ENCODE measurements at regions not wholly inside any gene's neighbourhood (a gene's known extent, or its start where the extent isn't known, plus 50 kb on each side); places are given as distances from the start of the nearest gene placed in this dataset.

- DNase-seq, result no peak
These were observed 101.1 kb upstream of the FRY start for GRCh38 chr13:31930490-31930889.

DNA sequence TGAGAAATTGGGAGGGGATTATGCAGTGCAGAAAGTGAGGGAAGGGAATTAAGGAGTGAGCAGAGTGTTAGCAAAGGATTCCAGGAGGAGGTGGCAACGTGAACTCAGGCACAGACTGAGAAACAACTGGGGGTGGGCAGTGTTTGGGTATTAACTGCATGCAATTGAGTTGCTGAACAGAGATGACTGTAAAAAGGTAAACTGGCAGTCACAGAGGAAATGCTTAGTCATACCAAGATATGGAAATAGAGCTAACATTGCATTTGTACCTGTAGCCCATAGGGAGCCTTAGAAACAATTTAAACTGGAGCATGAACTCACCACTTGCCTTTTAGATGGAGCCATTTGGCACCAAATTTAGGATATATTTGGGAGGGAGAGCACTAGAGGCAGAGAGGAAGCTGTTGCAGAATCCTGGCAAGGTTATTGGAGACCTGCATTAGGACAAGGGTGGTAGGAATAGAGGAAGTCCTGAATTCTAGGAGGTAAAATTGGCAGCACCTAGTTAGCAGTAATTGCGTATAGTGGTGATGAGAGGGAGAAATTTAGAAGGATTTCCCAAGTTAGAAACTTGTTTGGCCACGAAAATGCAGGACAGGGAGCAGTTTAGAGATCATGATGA lies 100.6 kb upstream of the FRY start:
- no peak for DNase-seq

GRCh38 chr13:31937436-31937835 lies 94.1 kb upstream of the FRY start:
- no peak for DNase-seq

DNA sequence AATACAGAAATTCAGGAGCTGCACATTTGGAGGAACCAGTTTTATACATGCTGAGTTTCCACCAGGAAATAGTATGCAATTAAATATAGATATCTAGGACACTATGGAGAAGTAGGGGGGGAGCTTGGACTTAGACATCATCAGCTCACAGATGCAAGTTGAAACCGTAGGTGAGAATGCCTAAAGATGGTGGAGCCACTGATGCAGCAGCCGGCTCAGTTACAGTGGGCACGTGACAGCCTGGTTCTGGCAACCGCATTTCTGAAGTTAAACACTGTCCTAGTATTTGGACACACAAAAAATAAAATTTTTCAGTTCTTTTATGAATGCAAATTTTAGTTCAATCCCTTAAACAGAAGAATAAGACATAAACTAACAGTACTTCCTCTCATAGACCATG lies 91.5 kb upstream of the FRY start:
- DNase-seq, result no peak

GRCh38 chr13:31943591-31943990 lies 88.0 kb upstream of the FRY start:
- no peak for DNase-seq

DNA sequence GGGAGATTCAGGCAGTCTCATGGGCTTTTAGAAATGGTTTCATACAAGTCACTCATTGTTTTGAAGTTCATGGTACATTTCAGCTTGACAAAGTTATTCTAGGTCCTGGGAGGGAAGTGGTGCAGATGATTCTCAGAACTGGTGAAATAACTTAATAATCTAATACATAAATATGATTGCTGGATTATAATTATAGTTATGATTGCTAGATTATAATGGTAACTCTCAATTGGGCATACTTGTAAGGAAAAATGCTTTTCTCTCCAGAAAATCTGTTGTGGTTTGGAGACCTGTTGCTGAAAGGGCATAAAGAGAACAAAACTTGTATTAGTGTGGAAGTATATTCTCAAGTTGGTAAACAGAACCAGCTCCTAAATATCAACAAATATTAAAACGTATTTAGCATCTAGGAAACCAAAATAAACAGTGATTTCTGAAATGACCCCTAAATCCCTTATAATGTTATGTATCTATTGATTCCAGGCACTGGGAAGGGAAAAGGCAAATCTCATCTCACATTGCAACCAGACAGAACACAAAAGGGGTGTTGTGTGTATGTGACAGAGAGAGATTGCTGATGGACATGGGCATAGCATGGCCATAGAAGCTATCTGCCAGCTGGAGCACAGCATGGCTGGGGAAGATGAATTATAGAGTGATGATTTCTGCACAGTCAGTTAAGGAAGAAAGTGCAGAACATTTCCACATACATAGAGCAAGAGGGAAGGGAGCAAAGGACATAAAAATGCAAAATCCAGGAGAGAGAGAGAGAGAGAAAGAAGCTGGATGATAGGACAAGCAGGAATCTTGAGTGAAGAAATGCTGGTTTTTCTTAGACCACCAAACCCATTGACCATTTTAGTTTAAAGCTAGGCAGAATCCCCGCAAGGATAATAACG lies 87.1 kb upstream of the FRY start:
- DNase-seq, result no peak

DNA sequence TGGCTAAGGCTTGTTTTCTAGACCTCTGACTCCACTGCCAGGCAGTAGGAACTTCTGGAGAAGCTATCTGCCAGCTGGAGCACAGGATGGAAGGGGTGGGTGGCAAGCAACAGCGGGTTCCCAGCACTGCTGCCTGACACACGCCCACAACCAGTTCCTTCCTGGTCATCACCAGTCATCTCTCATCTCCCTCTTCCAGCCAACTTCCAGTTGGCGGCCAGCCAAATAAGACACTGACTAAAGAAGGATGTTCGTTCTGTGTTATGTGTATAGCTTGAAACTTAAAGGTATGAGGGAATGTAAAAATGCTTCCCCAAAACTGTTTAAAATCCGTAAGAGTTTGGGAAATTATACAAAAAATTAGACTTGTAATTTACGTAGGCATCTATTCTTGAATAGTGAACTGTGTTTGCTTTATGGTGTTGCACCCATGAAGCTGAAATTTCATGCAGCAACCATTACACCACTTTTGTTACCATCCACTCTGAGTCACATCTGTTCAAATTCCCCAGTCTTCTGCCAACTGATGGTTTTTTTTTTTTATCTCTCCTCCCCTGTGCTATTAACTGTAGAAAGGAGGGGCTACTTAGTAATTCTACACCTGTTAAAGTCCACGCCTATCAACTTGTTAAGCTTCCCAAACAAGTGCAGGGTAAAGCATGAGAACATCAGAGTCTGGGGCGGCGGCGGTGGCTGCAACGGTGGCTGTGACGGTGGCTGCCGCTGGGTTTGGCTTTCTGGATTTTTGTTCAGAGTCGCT lies 86.2 kb upstream of the FRY start:
- DNase-seq, result peak; percentile 66

- DNase-seq, result no peak
These were observed 85.3 kb upstream of the FRY start for GRCh38 chr13:31946091-31946770.

- no peak for DNase-seq
These were observed 84.5 kb upstream of the FRY start for GRCh38 chr13:31947105-31947504.

GRCh38 chr13:31947506-31947905 lies 84.1 kb upstream of the FRY start:
- DNase-seq, result no peak

- no peak for DNase-seq
These were observed 82.1 kb upstream of the FRY start for GRCh38 chr13:31949486-31949885.

GRCh38 chr13:31950111-31950815 lies 81.3 kb upstream of the FRY start:
- DNase-seq, result no peak

DNA sequence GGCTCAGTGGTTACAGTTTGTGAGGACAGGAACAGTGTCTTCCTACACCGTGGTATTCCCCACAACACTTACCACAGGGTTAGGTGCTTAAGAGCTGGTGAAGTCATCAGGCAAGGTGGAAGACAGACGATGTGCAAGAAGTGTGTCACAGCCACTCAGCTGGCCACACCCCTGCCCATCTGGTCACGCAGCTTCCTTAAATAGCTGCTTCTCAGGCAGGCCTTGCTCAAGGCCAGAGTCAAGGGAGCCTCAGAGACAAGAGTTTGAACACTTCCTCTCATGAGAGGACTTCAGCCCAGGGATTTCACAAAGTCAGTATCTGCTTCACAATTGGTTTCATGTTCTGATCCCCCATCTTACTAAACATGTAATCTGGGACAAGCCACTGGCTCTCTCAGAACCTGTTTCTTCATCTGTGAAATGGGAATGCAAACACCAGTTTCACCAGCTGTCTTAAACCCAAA lies 80.3 kb upstream of the FRY start:
- no peak for DNase-seq

DNA sequence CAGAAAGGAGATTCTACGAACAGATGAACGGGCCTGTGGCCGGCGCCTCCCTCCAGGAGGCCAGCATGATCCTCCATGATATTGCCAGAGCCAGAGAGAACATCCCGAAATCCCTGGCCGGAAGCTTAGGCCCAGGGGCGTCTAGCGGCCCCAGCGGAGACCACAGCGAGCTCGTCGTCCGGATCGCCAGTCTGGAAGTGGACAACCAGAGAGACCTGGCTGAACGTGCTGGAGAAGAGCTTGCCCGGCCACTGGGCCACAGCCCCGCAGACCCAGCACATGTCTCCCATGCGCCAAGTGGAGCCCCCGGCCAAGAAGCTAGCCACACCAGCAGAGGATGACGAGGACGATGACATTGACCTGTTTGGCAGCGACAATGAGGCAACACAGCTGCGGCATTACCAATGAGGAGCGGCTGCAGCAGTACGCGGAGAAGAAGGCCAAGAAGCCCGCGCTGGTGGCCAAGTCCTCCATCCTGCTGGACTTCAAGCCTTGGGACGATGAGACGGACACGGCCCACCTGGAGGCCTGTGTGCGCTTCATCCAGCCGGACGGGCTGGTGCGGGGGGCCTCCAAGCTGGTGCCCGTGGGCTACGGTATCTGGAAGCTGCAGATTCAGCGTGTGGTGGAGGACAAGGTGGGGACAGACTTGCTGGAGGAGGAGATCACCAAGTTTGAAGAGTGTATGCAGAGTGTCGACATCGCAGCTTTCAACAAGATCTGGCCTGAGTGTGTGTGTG lies 78.8 kb upstream of the FRY start:
- DNase-seq, result no peak

DNA sequence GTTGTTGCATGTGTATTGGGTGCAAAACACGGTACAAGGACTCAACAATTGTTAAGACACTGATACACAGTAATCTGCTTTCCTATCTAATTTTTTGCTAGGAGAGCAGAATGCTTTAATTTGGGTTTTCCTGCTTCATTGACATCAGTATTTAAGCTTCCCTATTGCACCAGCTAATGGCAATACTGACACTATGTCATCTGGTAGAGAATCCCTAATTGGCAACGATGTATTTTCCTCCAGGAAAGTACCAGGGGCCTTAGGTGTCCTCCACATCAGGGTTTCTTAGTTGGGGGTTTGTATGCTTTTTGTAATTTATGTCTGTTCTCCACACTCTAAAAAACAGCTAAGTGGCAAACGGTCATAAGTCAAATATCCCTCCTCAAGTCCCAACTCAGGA lies 76.5 kb upstream of the FRY start:
- no peak for DNase-seq

- DNase-seq, result no peak
These were observed 75.8 kb upstream of the FRY start for GRCh38 chr13:31955741-31956140.

DNA sequence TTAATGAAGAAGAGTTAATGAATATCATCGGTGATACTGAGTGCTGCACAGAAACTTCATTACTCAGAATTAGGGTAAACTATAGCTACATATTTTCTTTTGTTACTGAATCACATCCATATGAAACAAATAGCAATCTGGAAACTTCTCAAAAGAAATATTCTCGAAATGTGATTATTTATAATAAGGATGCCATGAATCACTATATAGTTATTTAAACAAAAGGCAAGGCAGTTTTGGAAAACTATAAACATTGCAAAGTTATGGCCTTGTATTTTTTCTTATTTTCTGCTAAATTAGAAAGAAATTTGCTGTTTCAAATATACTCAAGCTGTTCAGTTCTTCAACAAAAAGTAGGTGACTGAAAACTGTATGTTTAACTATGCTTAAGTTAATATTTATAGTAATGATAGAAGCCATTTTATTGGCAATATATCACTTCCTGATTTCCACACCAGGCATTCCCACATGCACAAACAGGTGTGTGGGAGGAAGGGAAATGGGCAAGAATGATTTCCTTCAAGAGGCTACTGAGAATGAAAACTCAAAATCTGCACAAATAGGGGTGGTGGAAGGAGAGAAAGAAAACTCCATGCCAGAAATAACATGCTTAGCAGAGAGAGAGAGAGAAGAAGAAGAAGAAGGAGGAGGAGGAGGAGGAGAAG lies 74.5 kb upstream of the FRY start:
- no peak for DNase-seq

DNA sequence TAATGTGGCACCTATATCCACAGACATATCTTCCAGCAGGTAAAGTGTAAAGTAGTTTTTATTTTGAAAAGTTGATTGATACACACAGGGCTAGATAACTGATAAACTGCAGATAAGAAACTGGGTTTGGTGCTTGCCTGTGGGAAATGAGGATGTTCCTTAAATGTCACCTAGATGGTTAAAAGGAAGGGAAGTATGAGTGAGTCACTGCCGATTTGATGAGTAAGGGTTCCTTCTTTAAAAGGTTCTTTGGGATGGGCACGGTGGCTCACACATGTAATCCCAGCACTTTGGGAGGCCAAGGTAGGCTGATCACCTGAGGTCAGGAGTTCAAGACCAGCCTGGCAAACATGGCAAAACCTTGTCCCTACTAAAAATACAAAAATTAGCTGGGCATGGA lies 73.8 kb upstream of the FRY start:
- DNase-seq, result no peak

DNA sequence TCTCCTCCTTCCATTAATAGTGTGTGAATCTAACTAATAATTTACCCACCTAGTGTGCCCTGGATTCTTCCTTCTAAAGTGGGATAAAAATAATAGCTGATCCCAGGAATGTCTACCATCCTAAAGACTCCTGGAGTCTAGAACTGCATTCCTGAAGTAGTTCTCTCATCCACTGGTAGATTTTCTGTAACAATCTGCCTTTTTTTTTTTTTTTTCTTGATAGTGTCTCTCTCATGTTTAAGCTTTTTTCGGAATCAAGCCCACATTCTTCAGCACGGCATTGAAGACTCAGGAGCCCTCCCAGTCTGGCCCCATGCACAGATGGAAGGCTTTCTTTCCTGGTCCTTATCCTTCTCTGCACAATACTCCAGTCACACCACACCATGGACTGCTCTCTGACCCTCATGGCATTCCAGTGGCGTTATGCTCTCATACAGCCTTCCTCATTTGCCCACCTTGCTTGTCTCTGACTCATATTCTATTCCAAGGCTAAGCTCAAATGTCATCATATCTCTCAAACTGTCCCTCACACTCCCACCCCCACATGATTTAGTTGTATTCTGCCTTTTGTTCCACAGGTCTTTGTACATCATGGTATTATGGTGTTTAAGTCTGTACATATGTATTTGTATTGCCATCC lies 68.7 kb upstream of the FRY start:
- DNase-seq, result no peak

DNA sequence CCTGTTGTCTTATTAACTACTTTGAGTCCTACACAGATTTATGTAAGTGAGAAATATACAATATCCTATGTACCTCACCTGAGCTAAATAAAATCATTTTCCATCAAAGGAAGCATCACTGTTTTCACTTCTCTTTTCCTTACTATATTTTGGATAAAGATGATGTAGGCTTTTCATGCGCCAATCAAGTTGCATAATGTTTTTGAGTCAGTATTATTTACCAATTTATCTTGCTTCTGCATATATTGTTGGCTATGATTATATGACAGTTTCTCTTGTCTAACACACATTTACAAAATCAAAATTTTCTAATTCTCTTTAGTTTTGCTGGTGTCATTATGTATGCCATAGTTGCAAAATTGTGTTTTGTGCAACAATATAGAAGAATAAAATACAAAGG lies 67.9 kb upstream of the FRY start:
- no peak for DNase-seq

DNA sequence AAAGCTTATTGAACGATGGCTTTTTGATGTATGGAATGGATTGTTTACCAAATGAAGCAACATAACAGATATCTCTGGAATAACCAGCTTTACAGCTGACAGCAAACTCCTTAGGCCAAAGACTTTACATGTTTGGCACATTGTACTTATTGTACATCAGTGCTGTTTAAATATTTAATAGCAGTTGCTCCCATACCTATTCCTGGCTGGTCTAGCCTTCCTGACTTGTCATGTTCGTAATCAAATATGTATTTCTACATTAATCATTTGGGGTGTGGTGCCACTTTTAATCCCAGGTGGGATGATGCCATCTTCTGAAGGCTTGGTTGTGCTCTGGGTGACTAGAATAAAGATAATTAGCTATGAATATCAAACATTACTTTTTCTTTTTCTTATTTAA lies 67.4 kb upstream of the FRY start:
- no peak for DNase-seq

Data from NCI-H345 (cell line).